ENCODE measurements at regions not wholly inside any gene's neighbourhood (a gene's known extent, or its start where the extent isn't known, plus 50 kb on each side); places are given as distances from the start of the nearest gene placed in this dataset.

GRCh38 chr15:55026381-55026780, 170.4 kb downstream of the RSL24D1 start:
- no peak for DNase-seq (ENCODE audit: low read depth)

- no peak for DNase-seq (ENCODE audit: low read depth)
Measured at GRCh38 chr15:55017635-55018034, 179.1 kb downstream of the RSL24D1 start.

- no peak for DNase-seq (ENCODE audit: low read depth)
Measured at GRCh38 chr15:55016225-55016624, 180.5 kb downstream of the RSL24D1 start.

GRCh38 chr15:55015093-55015445, 181.7 kb downstream of the RSL24D1 start:
- DNase-seq (ENCODE audit: low read depth) = no peak

GRCh38 chr15:55014391-55015092, 182.2 kb downstream of the RSL24D1 start:
- DNase-seq (ENCODE audit: low read depth) = no peak

GRCh38 chr15:55008421-55008820, 188.3 kb downstream of the RSL24D1 start:
- no peak for DNase-seq (ENCODE audit: low read depth)

- DNase-seq (ENCODE audit: low read depth) = no peak
Measured at GRCh38 chr15:55007561-55007960, 189.2 kb downstream of the RSL24D1 start.

- DNase-seq (ENCODE audit: low read depth) = no peak
Measured at GRCh38 chr15:55005679-55006078, 191.1 kb downstream of the RSL24D1 start.

- no peak for DNase-seq (ENCODE audit: low read depth)
Measured at GRCh38 chr15:55003965-55004873, 192.5 kb downstream of the RSL24D1 start.

GRCh38 chr15:54998661-54999060, 198.1 kb downstream of the RSL24D1 start:
- DNase-seq (ENCODE audit: low read depth) = no peak

GRCh38 chr15:54990793-54991192, 205.9 kb downstream of the RSL24D1 start:
- no peak for DNase-seq (ENCODE audit: low read depth)

GRCh38 chr15:54987881-54988280, 208.9 kb downstream of the RSL24D1 start:
- DNase-seq (ENCODE audit: low read depth) = no peak

GRCh38 chr15:54979964-54980363, 216.8 kb downstream of the RSL24D1 start:
- no peak for DNase-seq (ENCODE audit: low read depth)

GRCh38 chr15:54962637-54963036, 234.1 kb downstream of the RSL24D1 start:
- DNase-seq (ENCODE audit: low read depth) = no peak

- DNase-seq (ENCODE audit: low read depth) = no peak
Measured at GRCh38 chr15:54960266-54960665, 236.5 kb downstream of the RSL24D1 start.

GRCh38 chr15:54941417-54941816, 255.3 kb downstream of the RSL24D1 start:
- no peak for DNase-seq (ENCODE audit: low read depth)

- DNase-seq (ENCODE audit: low read depth) = no peak
Measured at GRCh38 chr15:54917312-54917711, 279.4 kb downstream of the RSL24D1 start.

GRCh38 chr15:54915380-54915779, 281.4 kb downstream of the RSL24D1 start:
- no peak for DNase-seq (ENCODE audit: low read depth)

- no peak for DNase-seq (ENCODE audit: low read depth)
Measured at GRCh38 chr15:54884312-54884711, 312.4 kb downstream of the RSL24D1 start.

GRCh38 chr15:54859982-54860381, 336.8 kb downstream of the RSL24D1 start:
- DNase-seq (ENCODE audit: low read depth) = no peak

GRCh38 chr15:54854667-54855066, 342.1 kb downstream of the RSL24D1 start:
- no peak for DNase-seq (ENCODE audit: low read depth)

GRCh38 chr15:54850101-54850500, 346.6 kb downstream of the RSL24D1 start:
- DNase-seq (ENCODE audit: low read depth) = no peak

GRCh38 chr15:54843006-54843405, 353.7 kb downstream of the RSL24D1 start:
- no peak for DNase-seq (ENCODE audit: low read depth)
